GM21526 (cell line): ENCODE measurements at regions not wholly inside any gene's neighbourhood (a gene's known extent, or its start where the extent isn't known, plus 50 kb on each side); places are given as distances from the start of the nearest gene placed in this dataset.

ENCODE experiments used
- ATAC-seq: cut with Tn5 transposase; IDR thresholded peaks from one replicate; pipeline ENCODE4 v1.9.1; 2021; ENCODE audit warnings: moderate library complexity; ENCODE audit not compliant: unreplicated experiment, low FRiP score

GRCh38 chr9:118336943-118337330 is 632.7 kb downstream of the TLR4 start:
- no peak for ATAC-seq

DNA sequence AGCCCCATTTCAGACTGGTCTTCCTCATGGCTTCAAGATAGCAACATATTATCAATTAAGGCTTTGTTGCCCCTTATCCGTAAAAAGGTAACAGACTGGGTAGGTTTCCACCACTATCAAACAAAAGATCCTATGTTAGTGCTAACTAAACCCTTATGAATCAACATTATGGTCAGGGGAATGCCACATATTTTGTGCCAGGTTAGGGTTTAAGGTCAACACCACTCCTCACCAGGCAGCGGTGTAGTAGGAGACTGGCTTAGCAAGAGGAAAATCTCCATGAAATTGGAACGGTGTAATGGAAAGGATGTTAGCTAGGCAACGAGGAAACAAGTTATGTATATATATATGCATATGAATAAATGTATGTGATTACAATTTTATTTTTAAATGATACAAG is 655.8 kb downstream of the TLR4 start:
- no peak for ATAC-seq

DNA sequence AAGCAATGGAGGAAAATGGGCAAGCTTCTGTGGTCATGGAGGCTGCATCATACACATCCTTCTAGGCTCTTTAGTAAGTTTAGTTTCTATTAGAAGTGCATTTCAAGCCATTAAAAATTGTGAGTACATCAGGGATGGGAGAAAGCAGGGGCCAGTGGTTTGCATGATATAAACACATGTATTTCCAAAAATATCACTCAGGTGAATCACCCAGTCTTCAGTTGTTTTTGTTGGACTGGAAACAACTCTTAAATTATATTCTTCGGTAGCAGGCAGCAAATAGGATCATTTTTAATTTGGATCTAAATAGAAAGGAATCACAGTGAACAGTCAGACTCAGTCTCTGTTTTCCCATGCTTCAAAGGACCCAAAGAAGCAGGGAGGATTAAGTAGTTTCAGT is 657.9 kb downstream of the TLR4 start:
- no peak for ATAC-seq

GRCh38 chr9:118362596-118362995 is 658.4 kb downstream of the TLR4 start:
- ATAC-seq = no peak

DNA sequence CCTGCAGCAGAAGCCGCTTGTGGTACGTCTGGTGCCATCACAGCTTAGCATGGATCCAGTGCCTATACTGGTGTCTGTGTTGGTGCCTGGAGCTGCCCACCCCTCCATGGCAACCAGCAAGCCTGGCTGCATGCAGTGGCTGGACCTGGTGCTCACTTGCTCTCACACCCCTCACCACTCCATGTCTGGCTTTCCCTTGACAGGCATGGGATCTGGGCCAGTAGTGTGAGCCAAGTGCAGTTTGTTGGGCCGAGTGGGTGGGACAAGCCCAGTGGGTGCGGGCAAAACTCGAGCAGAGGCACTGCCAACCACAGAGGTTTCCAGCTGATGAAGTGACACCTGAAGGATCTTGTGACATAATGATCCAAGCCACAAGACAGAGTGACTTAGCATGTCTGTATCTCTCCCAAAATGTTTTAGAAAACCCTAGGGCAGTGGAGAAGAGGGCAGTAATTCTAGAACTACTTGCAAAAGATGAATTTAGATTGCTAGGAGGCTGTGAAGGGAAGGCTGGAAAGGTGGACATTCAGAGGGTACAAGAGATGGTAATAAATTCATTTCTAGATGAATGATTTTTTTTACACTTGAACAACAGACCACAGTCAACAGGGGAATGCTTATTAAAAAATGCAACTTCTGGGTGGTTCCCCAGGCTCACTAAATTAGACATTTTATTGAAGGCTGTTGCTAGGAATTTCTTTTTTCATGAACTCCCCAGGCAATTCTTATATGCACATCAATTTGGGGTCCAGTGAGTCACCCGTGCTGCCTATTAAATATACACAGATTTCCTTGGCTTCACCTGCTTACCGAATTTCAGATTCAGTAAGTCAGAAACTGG is 660.3 kb downstream of the TLR4 start:
- ATAC-seq = no peak

GRCh38 chr9:118366228-118366627 is 662.0 kb downstream of the TLR4 start:
- ATAC-seq = no peak

DNA sequence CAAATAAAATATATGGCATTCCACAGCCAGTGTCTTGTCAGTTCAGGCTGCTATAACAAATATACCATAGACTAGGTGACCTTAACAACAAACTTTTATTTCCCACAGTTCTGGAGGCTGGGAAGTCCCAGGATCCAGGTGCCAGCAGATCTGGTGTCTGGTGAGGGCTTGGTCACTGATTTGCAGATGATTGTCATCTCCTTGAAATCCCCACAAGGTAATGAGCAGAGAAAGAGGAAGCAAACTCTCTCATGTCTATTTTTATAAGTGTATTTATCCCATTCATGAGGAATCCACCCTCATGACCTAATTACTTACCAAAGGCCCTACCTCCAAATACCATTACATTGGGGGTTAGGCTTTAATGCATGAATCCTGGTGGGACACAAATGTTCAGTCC is 663.2 kb downstream of the TLR4 start:
- no peak for ATAC-seq

DNA sequence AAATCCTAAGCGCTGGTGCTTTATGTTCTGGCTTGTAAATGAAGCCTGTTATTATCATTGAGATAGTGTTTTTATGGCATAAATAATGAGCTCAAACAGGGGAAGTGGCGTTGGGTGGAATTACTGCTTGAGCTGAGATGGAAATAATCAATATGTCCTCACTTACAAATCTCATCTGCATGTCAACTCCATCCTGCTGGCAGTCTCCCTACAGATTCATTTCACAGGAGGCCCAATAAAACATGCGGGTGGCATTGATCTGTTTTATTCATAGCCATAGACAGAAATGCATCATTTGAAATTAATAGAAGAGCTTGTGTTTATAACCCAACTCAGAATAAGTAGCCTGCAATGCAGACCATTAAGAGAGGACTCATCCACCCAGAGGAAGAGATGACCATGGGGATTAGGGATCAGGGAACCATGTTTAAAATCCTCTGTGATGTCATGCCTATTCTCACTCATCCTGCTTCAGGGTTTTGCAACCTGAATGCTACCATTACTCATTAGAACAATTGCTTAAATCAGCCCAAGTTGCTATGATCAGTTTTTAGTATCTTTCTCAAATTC is 680.4 kb downstream of the TLR4 start:
- ATAC-seq = no peak

DNA sequence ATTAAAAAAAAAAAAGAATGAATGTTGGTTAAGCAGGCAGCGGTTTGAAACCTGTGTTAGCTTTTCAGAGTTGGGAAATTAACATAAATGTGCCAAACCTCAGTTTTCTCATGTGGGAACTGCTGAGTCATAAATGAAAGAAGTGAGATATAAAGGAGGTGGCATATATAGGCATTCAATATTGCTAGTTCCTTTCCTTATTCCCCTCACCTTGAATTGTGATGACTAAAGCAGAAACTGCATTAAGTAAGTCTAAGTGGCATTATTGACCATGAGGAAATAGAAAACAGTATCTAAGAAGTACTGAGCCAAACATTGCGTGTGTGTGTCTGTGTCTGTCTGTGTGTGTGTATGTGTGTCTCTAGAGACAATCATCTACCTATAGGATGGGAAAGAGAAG is 691.2 kb downstream of the TLR4 start:
- ATAC-seq = no peak

- no peak for ATAC-seq
These were observed 697.3 kb downstream of the TLR4 start for GRCh38 chr9:118401546-118401945.

GRCh38 chr9:118414676-118415075 is 710.5 kb downstream of the TLR4 start:
- no peak for ATAC-seq

DNA sequence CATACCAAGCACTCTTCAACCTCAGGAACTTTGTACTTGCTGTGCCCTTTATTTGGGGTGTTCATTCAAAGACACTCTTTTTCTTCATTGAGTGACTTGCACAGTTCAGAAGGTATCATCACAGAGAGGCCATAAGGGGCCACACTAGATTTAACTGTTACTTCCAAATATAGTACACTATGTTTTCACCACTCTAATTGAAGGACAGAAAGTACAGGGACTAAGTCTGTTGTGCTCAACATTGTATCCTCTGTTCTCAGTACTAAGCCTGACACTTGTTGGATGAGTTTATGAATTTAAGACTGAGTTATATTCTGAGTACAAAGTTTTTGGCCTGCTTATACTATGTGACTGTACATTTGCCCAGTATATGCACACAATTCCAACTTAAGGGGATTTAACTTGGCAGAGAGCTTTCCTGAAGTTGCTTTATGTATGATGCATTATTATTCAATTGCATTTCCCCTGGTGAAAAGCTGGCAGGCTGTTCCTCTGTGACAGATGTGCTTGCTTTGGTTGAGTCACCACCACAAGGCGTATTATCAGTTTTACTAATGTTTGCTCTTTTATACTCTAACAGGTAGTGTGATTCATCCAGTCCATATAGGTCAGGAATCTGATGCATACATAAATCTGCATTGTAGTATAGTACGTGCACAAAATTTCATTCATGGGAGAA is 714.8 kb downstream of the TLR4 start:
- ATAC-seq = no peak

DNA sequence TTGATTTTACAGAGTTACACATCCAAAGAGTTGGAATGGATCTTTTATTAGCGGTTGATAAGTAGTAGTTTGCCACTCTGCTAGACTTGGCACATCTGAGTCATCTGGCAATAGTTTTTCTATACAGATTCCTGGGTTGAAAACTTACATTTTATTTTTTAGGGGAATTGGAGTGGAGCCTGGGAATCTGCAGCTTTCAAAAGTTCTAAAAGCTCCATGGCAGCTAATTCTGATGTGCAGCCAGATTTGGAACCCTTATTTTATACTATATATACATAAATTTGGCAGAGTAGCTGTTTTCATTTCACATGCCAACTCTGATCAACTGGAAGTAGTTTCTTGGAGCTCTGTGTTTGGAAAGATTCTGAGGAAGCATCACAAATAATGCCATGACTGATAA is 715.5 kb downstream of the TLR4 start:
- ATAC-seq = no peak

DNA sequence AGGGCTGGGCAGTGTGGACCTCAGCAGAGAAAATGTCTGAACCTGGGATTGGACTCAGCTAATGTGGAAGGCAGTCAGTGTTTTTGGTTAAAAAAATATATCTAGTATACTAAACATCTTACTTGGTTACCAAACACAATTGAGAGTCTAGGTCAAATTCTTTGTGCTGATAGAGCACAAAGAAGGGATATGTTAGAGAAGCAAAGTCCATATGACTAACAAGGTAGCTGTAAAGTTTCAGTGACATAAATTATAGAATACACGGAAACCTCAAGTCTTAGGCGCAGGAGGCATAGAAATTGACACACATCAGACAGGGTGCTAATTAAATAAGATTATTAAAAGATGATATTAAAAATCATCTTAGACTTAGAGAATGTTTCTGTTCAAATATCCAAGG is 718.3 kb downstream of the TLR4 start:
- ATAC-seq = no peak

DNA sequence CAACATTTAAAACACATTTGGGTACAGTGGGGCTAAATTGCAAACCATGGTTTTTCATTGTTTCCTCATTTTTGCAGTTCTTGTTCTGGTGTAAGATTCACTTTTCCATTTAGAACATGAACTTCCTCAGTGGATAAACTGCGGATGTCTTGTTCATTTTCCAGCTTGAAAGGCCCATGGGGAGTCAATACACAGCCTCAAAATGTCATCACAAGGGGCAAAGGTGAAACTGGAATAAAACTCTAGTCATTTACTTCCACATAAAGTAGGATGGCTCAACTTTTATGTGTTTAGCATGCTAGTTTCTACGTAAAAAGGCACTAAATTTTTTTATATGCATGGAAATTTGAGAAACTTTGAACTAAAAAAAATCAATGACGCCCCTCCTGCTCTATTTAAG is 718.8 kb downstream of the TLR4 start:
- ATAC-seq = no peak

GRCh38 chr9:118423721-118424120 is 719.5 kb downstream of the TLR4 start:
- no peak for ATAC-seq

DNA sequence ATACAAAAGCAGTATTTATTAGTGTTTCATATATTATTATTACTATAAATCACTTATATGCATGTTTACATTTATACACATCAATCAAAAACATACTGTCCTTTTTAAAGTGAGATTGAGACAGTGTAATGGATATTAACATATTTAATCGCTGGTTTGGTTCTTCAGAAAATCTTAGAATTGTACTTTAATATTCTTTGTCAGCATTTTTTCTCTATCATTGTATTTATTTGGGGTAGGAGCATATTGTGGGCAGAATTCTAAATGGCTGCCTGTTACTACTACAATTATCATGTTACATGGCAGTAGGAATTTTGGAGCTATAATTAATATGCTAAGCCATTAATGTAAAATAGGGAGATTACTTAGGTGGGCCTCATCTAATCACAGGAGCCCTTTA is 722.6 kb downstream of the TLR4 start:
- no peak for ATAC-seq

GRCh38 chr9:118438810-118439209 is 734.6 kb downstream of the TLR4 start:
- no peak for ATAC-seq

DNA sequence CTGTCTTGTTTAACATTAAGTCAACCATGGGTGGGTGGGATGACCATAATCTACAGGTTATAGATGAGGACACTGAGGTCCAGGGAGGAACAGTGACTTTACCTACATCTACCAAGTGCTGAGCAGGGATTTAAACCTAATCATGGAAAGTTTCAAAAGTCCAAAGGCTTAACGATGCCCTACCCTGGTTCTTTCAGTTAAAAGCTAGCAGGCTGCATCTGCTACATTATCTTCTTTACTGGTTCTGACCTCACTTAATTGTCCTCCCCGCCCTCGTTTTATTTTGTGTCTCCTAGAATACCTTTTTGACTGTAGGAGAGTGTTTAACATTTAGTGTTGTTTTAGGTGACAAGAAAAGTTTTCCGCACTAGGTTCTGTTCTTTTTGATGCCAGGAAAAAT is 735.2 kb downstream of the TLR4 start:
- ATAC-seq = no peak

DNA sequence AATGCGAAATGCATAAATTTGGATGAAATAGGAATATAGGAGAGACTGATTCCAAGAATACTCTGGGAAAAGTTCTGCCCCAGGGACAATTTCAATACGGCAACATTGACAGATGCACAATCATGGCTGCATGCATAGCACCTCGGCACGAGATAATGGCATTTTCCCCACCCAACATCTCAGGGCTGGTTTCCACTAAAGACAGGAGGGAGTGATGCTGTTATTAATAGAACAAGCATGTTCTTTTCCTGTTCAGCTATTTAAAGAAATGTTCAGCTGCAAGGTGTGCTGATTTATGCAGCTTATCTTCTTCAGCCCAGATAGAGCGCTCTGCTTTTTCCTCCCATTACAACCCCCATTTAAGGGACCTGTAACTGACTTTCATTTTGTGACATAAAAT is 740.2 kb downstream of the TLR4 start:
- ATAC-seq = no peak

DNA sequence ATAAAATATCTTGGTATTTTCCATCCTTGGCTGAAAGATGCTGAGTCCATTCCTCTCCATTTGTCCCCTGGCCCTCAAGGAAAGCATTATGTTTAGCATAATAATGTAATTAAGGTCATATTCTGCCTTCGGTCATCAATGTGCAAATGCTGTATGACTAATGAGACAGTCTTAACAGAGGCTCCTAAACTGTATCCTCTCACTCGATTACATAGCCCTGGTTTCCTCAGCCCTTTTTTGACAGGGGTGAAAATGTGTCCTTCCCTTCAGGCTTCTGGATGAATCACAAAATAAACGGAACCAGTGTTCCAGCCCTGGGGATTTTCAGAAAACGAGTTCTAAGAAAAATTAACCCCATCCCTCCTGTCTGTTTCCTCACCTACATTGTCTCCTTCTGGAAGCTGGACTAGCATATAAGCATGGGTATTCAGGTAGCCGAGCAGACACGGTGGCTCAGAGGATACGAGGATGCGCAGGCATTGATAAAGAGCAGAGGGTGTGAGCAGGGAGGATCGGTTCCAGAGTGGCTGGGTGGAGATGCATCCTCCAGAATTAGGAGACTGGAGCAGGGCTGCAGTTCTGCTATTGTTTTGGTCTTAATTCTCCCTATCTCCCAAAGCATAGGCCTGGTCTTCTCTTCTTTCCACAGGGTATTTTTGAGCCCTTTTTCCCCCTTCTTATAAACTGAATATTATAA is 742.9 kb downstream of the TLR4 start:
- ATAC-seq = no peak
